ENCODE measurements at regions not wholly inside any gene's neighbourhood (a gene's known extent, or its start where the extent isn't known, plus 50 kb on each side); places are given as distances from the start of the nearest gene placed in this dataset.

DNA sequence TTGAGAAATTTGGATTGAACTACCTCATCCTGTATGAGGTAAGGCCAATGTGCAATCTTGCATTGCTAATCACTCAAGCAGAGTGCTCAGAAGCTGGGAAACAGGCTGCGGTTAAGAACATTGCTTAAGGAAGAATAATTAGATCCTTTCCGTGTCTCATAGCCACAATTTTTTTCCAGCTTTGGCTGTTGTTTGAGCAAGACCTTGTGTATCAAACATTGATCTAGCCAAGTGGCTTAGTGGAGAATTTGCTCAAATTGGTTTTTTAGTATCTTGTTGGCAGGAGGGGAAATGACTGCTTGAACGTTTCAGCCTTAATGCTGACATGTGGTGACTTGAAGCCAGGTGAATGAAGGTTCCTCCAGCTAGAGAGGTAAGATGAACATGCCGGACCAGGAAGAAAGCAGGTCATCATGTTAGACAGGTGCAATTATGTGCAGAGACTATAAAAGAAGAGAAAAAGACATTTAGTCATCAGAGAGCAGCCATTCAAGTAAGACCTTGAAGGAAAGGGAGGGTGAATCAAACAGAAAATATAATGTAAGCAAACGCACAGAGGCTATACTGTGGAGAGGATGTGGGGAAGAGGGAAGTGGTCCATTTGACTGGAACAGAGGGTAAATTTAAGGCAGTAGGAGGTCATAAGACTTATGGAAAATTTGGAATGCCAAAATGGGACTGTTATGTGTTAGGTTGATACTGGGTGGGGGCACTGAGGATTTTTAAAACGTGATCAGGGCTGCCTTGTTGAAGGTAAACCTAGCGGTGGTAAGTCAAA is 98.9 kb upstream of the CYP1B1 start:
- peak overlapping the region; percentile 3 for H3K27ac ChIP-seq (ENCODE audit: low read length)
- peak; percentile 87 for DNase-seq
- H3K4me3 ChIP-seq (ENCODE audit: low read length): no peak overlapping the region
- H3K4me1 ChIP-seq (ENCODE audit: control insufficient read depth, insufficient read depth, low read length): peaks cover 3% of the 10 kb centered on the region
- H3K36me3 ChIP-seq (ENCODE audit: control insufficient read depth, insufficient read depth, low read length): no peaks in the 10 kb centered on the region
- H3K9me3 ChIP-seq (replicated peaks; ENCODE audit: control insufficient read depth, low read depth, low read length): no peaks in the 10 kb centered on the region
- WGBS (ENCODE audit: insufficient coverage): 59% methylated on average over 4 of the region's 7 CpGs
- H3K27me3 ChIP-seq (ENCODE audit: control insufficient read depth, insufficient read depth, low read length): no peaks in the 10 kb centered on the region

DNA sequence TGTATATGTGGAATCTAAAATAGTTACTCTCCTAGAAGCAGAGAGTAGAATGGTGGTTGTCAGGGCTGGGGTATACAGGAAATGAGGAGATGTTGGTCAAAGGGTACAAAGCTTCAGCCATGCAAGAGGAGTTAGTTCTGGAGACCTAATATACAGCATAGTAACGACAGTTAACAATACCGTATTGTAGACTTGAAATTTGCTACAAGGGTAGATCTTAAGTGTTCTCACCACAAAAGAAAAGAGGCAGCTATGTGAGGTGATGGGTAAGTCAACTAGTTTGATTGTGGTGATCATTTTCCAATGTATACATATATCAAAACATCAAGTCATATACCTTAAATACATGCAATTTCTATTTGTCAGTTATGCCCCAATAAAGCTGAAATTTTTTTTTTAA is 98.2 kb upstream of the CYP1B1 start:
- Histone ChIP-seq H3K4me3 (ENCODE audit: low read length) (no peak overlapping the region), H3K36me3 (ENCODE audit: control insufficient read depth, insufficient read depth, low read length) (no peaks in the 10 kb centered on the region), H3K4me1 (ENCODE audit: control insufficient read depth, insufficient read depth, low read length) (peaks cover 3% of the 10 kb centered on the region), H3K27me3 (ENCODE audit: control insufficient read depth, insufficient read depth, low read length) (no peaks in the 10 kb centered on the region), H3K9me3 (replicated peaks; ENCODE audit: control insufficient read depth, low read depth, low read length) (no peaks in the 10 kb centered on the region), H3K27ac (ENCODE audit: low read length) (peak overlapping the region; percentile 20)
- no peak for DNase-seq
- no CpG with 5 or more reads among the region's 2 CpGs for WGBS (ENCODE audit: insufficient coverage)

DNA sequence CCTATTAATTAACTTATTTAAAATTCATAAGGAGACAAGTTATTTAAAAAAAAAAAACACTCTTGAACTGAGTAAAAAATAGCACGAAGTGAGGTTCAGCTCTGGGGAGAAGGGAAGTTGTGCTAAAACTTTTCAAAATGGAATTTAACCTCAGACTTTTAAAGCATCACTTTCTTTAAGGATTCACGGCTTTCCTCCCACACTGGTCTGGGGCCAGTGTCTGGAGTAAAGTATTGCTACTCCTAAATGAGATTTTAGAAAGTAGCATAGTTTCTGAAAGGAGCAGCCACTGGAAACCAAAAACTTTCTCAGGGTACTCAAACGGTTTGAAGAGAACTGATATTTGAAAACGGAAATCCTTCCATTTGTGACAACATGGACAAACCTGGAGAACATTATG is 97.7 kb upstream of the CYP1B1 start:
- Histone ChIP-seq H3K27ac (ENCODE audit: low read length) (peak overlapping the region; percentile 20), H3K4me1 (ENCODE audit: control insufficient read depth, insufficient read depth, low read length) (peaks cover 3% of the 10 kb centered on the region), H3K27me3 (ENCODE audit: control insufficient read depth, insufficient read depth, low read length) (no peaks in the 10 kb centered on the region), H3K4me3 (ENCODE audit: low read length) (no peak overlapping the region), H3K9me3 (replicated peaks; ENCODE audit: control insufficient read depth, low read depth, low read length) (no peaks in the 10 kb centered on the region), H3K36me3 (ENCODE audit: control insufficient read depth, insufficient read depth, low read length) (no peaks in the 10 kb centered on the region)
- peak; percentile 43 for DNase-seq
- no CpG with 5 or more reads among the region's 4 CpGs for WGBS (ENCODE audit: insufficient coverage)

DNA sequence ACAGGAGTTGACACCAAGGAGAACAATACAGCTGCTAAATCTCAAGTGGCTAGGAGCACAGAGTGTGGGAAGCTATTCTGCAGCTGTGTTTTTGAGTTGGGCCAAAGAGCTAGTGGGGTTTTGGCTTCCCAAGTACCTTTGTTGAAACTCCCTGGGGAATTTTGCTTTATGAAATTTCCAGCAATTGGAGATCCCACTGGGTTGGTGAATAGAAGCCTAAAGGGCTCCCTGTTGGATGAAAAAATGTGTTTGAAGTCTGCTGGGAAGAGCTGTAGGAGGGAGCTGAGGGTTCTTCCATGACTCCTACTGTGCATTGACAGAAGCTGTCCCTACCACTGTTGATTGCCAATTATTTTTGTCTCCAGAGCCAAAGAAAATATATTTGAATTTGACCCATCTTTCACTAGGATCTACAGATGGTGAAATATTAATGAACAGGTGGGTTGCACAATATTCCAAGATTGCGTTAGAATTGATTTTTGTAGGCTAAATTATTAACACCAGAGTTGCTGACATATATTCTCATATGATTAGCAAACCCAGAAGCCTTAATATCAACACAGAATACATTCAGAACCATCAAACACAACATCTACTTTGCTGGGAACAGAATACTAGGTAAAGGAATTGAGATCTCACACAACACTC is 95.4 kb upstream of the CYP1B1 start:
- no peaks in the 10 kb centered on the region for H3K27me3 ChIP-seq (ENCODE audit: control insufficient read depth, insufficient read depth, low read length)
- no peak overlapping the region for H3K4me3 ChIP-seq (ENCODE audit: low read length)
- no peaks in the 10 kb centered on the region for H3K4me1 ChIP-seq (ENCODE audit: control insufficient read depth, insufficient read depth, low read length)
- no peak overlapping the region for H3K27ac ChIP-seq (ENCODE audit: low read length)
- no CpG with 5 or more reads among the region's 1 CpG for WGBS (ENCODE audit: insufficient coverage)
- H3K9me3 ChIP-seq (replicated peaks; ENCODE audit: control insufficient read depth, low read depth, low read length): no peaks in the 10 kb centered on the region
- DNase-seq: no peak
- H3K36me3 ChIP-seq (ENCODE audit: control insufficient read depth, insufficient read depth, low read length): no peaks in the 10 kb centered on the region

DNA sequence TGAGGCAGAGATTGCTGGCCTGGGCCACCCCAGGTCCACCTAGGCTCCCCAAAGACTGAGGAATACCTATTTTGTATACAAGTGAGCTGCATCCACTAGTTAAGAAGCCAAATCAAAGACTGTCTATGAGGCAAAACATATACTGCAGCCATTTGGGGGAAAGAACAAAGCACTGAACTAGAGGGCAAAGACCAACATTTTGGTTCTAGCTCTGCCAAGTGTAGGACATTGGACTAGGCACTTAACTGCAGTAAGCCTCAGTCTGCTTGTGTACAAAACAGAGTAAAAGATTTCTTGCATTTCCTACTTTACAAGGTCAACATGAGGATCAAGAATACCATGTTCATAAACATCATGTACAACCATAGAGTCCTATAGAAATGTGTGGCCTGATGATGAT is 94.8 kb upstream of the CYP1B1 start:
- Histone ChIP-seq H3K9me3 (replicated peaks; ENCODE audit: control insufficient read depth, low read depth, low read length) (no peaks in the 10 kb centered on the region), H3K4me3 (ENCODE audit: low read length) (no peak overlapping the region), H3K27ac (ENCODE audit: low read length) (no peak overlapping the region), H3K4me1 (ENCODE audit: control insufficient read depth, insufficient read depth, low read length) (no peaks in the 10 kb centered on the region), H3K27me3 (ENCODE audit: control insufficient read depth, insufficient read depth, low read length) (no peaks in the 10 kb centered on the region), H3K36me3 (ENCODE audit: control insufficient read depth, insufficient read depth, low read length) (no peaks in the 10 kb centered on the region)
- no peak for DNase-seq

DNA sequence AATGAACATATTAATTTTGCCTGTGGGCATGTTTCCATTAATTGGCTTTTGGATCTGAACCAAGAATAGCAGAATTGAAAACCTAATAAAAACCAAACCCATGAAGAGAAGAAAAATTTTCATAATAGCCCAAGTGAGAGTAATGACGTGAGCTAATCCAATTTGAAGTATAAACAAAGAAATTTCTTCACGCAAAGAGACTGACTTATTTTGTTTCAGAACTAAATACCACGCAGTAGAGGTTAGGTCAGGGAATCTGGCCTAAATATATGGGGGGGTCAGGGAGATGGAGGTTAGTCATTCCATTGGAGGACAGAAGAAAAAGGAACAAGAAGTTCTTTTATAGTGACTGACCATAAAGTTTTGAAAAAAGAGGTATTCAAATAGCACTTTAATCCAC is 94.1 kb upstream of the CYP1B1 start:
- DNase-seq: no peak
- Histone ChIP-seq H3K4me1 (ENCODE audit: control insufficient read depth, insufficient read depth, low read length) (no peaks in the 10 kb centered on the region), H3K9me3 (replicated peaks; ENCODE audit: control insufficient read depth, low read depth, low read length) (no peaks in the 10 kb centered on the region), H3K27ac (ENCODE audit: low read length) (no peak overlapping the region), H3K4me3 (ENCODE audit: low read length) (no peak overlapping the region), H3K27me3 (ENCODE audit: control insufficient read depth, insufficient read depth, low read length) (no peaks in the 10 kb centered on the region), H3K36me3 (ENCODE audit: control insufficient read depth, insufficient read depth, low read length) (no peaks in the 10 kb centered on the region)
- 80% methylated on average over 1 of the region's 3 CpGs for WGBS (ENCODE audit: insufficient coverage)

DNA sequence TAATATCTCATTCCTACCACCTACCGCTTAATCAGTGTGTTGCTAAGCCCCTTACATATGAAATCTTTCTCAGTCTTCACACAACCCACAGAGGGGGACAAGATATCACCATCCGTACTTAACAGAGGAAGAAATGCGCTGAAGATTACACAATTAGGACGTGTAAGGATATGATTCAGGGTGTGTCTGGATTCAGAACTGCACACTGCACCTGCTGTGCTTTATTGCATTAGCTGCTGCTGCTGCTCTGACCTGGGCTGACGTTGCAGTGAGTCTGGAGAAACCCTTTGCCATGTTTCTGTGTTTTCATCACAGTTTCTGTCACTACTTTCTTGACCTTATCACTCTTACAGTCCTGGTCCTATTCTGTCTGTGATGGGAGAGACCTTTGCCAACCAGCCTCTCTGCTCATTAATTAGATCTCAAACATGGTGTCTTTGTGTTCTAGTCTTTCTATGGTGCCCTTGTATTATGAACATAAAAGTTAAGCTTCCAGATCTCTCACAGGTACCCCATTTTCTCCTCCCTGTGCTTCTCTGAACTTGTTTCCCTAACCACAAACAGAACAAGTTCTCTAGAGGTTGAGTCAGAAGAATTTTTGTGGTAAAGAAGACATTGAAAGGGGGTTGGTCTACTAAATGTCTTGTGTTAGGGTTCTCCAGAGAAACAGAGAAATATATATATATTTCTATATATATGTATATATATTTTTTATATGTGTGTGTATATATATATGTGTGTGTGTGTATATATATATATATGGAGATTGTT is 92.9 kb upstream of the CYP1B1 start:
- H3K9me3 ChIP-seq (replicated peaks; ENCODE audit: control insufficient read depth, low read depth, low read length): no peaks in the 10 kb centered on the region
- WGBS (ENCODE audit: insufficient coverage): 100% methylated on average over 1 of the region's 5 CpGs
- H3K36me3 ChIP-seq (ENCODE audit: control insufficient read depth, insufficient read depth, low read length): no peaks in the 10 kb centered on the region
- H3K4me3 ChIP-seq (ENCODE audit: low read length): no peak overlapping the region
- DNase-seq: no peak
- H3K4me1 ChIP-seq (ENCODE audit: control insufficient read depth, insufficient read depth, low read length): no peaks in the 10 kb centered on the region
- no peaks in the 10 kb centered on the region for H3K27me3 ChIP-seq (ENCODE audit: control insufficient read depth, insufficient read depth, low read length)
- no peak overlapping the region for H3K27ac ChIP-seq (ENCODE audit: low read length)

DNA sequence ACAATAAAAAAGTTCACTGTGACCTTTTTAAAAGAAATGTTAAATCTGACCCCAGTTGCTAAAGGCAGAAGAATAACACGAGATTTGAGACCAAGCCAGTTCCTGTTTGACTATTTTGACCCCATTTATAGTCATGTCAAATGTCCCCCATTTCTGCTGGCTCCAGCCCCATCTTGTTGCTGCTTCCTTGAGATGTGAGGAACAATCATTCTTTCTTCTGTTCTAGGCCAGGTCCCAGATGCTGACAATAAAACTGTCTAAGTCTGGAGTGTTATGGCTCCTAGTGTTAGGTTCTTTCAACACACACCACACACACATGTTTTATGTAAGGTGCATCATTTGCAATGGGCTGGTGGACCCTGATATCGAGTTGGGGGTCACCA is 92.0 kb upstream of the CYP1B1 start:
- no peak overlapping the region for H3K4me3 ChIP-seq (ENCODE audit: low read length)
- no peak for DNase-seq
- 33% methylated on average over 1 of the region's 2 CpGs for WGBS (ENCODE audit: insufficient coverage)

DNA sequence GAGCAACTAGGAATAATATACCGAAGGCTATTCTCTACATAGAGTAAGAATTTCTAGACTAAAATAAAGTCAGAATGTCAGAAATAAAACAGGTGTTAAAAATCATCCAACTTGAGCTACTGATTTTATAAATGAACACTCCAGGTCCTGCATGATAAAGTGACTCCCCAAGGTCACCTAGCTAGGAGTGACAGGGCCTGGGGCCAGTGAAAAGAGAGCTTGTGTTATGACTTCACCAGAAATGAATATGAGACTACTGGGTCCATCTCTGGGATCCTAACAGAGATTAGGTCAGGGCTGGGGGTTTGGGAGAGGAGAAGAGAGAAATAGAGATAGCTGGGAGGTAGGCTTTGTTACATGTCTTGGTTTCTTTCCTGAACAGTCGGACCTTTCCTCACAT is 89.7 kb upstream of the CYP1B1 start:
- no peak overlapping the region for H3K27ac ChIP-seq (ENCODE audit: low read length)
- H3K36me3 ChIP-seq (ENCODE audit: control insufficient read depth, insufficient read depth, low read length): no peaks in the 10 kb centered on the region
- H3K9me3 ChIP-seq (replicated peaks; ENCODE audit: control insufficient read depth, low read depth, low read length): no peaks in the 10 kb centered on the region
- DNase-seq: no peak
- no peak overlapping the region for H3K4me3 ChIP-seq (ENCODE audit: low read length)
- no peaks in the 10 kb centered on the region for H3K27me3 ChIP-seq (ENCODE audit: control insufficient read depth, insufficient read depth, low read length)
- no peaks in the 10 kb centered on the region for H3K4me1 ChIP-seq (ENCODE audit: control insufficient read depth, insufficient read depth, low read length)
- WGBS (ENCODE audit: insufficient coverage): 100% methylated on average over 1 of the region's 2 CpGs

More for the DNA sequence above, 92.0 kb upstream of the CYP1B1 start:
- Histone ChIP-seq H3K36me3 (ENCODE audit: control insufficient read depth, insufficient read depth, low read length) (no peaks in the 10 kb centered on the region), H3K27ac (ENCODE audit: low read length) (no peak overlapping the region), H3K4me1 (ENCODE audit: control insufficient read depth, insufficient read depth, low read length) (no peaks in the 10 kb centered on the region), H3K9me3 (replicated peaks; ENCODE audit: control insufficient read depth, low read depth, low read length) (no peaks in the 10 kb centered on the region), H3K27me3 (ENCODE audit: control insufficient read depth, insufficient read depth, low read length) (no peaks in the 10 kb centered on the region)

DNA sequence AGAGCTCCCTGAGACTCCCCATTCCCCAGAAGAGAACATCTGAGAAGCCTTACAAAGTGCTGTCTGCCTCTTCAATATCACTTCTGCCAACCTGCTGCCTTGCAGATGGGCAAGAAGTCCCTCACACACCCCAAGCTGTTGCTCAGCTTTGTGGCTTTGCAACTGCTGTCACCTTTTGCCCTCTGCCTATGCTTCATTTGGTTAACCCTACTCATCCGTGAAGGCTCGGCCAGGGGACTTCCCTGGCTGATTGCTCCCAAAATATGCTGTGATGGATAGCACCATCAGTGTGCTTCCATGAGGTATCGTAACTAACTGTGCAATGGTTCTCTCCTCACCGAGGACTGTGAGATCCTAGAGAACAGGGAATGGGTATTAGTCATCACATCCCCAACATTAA is 88.9 kb upstream of the CYP1B1 start:
- Histone ChIP-seq H3K4me3 (ENCODE audit: low read length) (no peak overlapping the region), H3K27ac (ENCODE audit: low read length) (no peak overlapping the region), H3K9me3 (replicated peaks; ENCODE audit: control insufficient read depth, low read depth, low read length) (no peaks in the 10 kb centered on the region), H3K4me1 (ENCODE audit: control insufficient read depth, insufficient read depth, low read length) (peaks cover under 1% of the 10 kb centered on the region), H3K36me3 (ENCODE audit: control insufficient read depth, insufficient read depth, low read length) (no peaks in the 10 kb centered on the region), H3K27me3 (ENCODE audit: control insufficient read depth, insufficient read depth, low read length) (no peaks in the 10 kb centered on the region)
- DNase-seq: no peak
- WGBS (ENCODE audit: insufficient coverage): 100% methylated on average over 1 of the region's 4 CpGs
